ENCODE measurements at regions not wholly inside any gene's neighbourhood (a gene's known extent, or its start where the extent isn't known, plus 50 kb on each side); places are given as distances from the start of the nearest gene placed in this dataset.

GRCh38 chr2:23009545-23010149, 375.3 kb upstream of the KLHL29 start:
- Histone ChIP-seq H3K79me2 (ENCODE audit: insufficient read depth, low read length) (no peaks in the 10 kb centered on the region), H3K4me2 (ENCODE audit: insufficient read depth, low read length) (no peak overlapping the region), H3K27ac (ENCODE audit: low read length) (no peak overlapping the region), H2AFZ (ENCODE audit: low read depth, low read length) (no peak overlapping the region), H3K9me3 (ENCODE audit: insufficient read depth, low read length, severe bottlenecking) (no peaks in the 10 kb centered on the region), H4K20me1 (ENCODE audit: insufficient read depth, low read length) (no peaks in the 10 kb centered on the region), H3K27me3 (ENCODE audit: insufficient read depth, low read length, poor library complexity) (no peaks in the 10 kb centered on the region), H3K36me3 (ENCODE audit: insufficient read depth, low read length) (no peaks in the 10 kb centered on the region), H3K4me3 (ENCODE audit: low read depth in 1 of 2, low read length in 2 of 2) (no peak overlapping the region), H3K4me1 (ENCODE audit: insufficient read depth, low read length) (no peaks in the 10 kb centered on the region), H3K9ac (ENCODE audit: low read depth, low read length) (no peak overlapping the region)
- no peak for DNase-seq
- ATAC-seq (ENCODE audit: insufficient read depth, low read depth) = no peak
- TF ChIP-seq EZH2 (IDR thresholded peaks at IDR 0.05; ENCODE audit: borderline replicate concordance, low read depth, low read length, severe bottlenecking) (no peak), CTCF (IDR thresholded peaks at IDR 0.05; ENCODE audit: borderline replicate concordance, extremely low read depth, low read length, poor library complexity, severe bottlenecking) (no peak)

- no peak overlapping the region for H3K4me3 ChIP-seq (ENCODE audit: low read depth in 1 of 2, low read length in 2 of 2)
- DNase-seq = no peak
- H3K9me3 ChIP-seq (ENCODE audit: insufficient read depth, low read length, severe bottlenecking) = no peaks in the 10 kb centered on the region
- no peaks in the 10 kb centered on the region for H3K27me3 ChIP-seq (ENCODE audit: insufficient read depth, low read length, poor library complexity)
- no peak for ATAC-seq (ENCODE audit: insufficient read depth, low read depth)
- H3K79me2 ChIP-seq (ENCODE audit: insufficient read depth, low read length) = no peaks in the 10 kb centered on the region
- no peaks in the 10 kb centered on the region for H4K20me1 ChIP-seq (ENCODE audit: insufficient read depth, low read length)
- no peak for TF ChIP-seq EZH2 (IDR thresholded peaks at IDR 0.05; ENCODE audit: borderline replicate concordance, low read depth, low read length, severe bottlenecking)
- no peak for TF ChIP-seq CTCF (IDR thresholded peaks at IDR 0.05; ENCODE audit: borderline replicate concordance, extremely low read depth, low read length, poor library complexity, severe bottlenecking)
- H3K4me2 ChIP-seq (ENCODE audit: insufficient read depth, low read length) = no peak overlapping the region
- no peak overlapping the region for H3K9ac ChIP-seq (ENCODE audit: low read depth, low read length)
- H3K36me3 ChIP-seq (ENCODE audit: insufficient read depth, low read length) = no peaks in the 10 kb centered on the region
- no peak overlapping the region for H3K27ac ChIP-seq (ENCODE audit: low read length)
- no peaks in the 10 kb centered on the region for H3K4me1 ChIP-seq (ENCODE audit: insufficient read depth, low read length)
- no peak overlapping the region for H2AFZ ChIP-seq (ENCODE audit: low read depth, low read length)
Observed at GRCh38 chr2:23012499-23012898, 372.5 kb upstream of the KLHL29 start.

GRCh38 chr2:23015651-23016200, 369.3 kb upstream of the KLHL29 start:
- H4K20me1 ChIP-seq (ENCODE audit: insufficient read depth, low read length) = no peaks in the 10 kb centered on the region
- H3K36me3 ChIP-seq (ENCODE audit: insufficient read depth, low read length) = no peaks in the 10 kb centered on the region
- H3K27me3 ChIP-seq (ENCODE audit: insufficient read depth, low read length, poor library complexity) = no peaks in the 10 kb centered on the region
- no peak overlapping the region for H3K4me3 ChIP-seq (ENCODE audit: low read depth in 1 of 2, low read length in 2 of 2)
- no peak for TF ChIP-seq CTCF (IDR thresholded peaks at IDR 0.05; ENCODE audit: borderline replicate concordance, extremely low read depth, low read length, poor library complexity, severe bottlenecking)
- TF ChIP-seq EZH2 (IDR thresholded peaks at IDR 0.05; ENCODE audit: borderline replicate concordance, low read depth, low read length, severe bottlenecking) = no peak
- no peaks in the 10 kb centered on the region for H3K79me2 ChIP-seq (ENCODE audit: insufficient read depth, low read length)
- no peak for ATAC-seq (ENCODE audit: insufficient read depth, low read depth)
- no peaks in the 10 kb centered on the region for H3K9me3 ChIP-seq (ENCODE audit: insufficient read depth, low read length, severe bottlenecking)
- no peak overlapping the region for H2AFZ ChIP-seq (ENCODE audit: low read depth, low read length)
- H3K9ac ChIP-seq (ENCODE audit: low read depth, low read length) = no peak overlapping the region
- no peak for DNase-seq
- H3K27ac ChIP-seq (ENCODE audit: low read length) = no peak overlapping the region
- no peaks in the 10 kb centered on the region for H3K4me1 ChIP-seq (ENCODE audit: insufficient read depth, low read length)
- H3K4me2 ChIP-seq (ENCODE audit: insufficient read depth, low read length) = no peak overlapping the region

Data from DND-41 (cell line).